Neuronal stem cell (in vitro differentiated cells): ENCODE measurements at regions not wholly inside any gene's neighbourhood (a gene's known extent, or its start where the extent isn't known, plus 50 kb on each side); places are given as distances from the start of the nearest gene placed in this dataset.

ENCODE experiments used
- DNase-seq: peaks from one replicate; pipeline ENCODE4 v3.0.0-alpha.2; 2013; ENCODE audit warnings: low spot score
- H2AFZ ChIP-seq: one replicate; pipeline ENCODE4 v1.6.1; 2013; ENCODE audit warnings: mild to moderate bottlenecking, low read length, inconsistent platforms
- H2AK5ac ChIP-seq: 2 replicates; pipeline ENCODE4 v1.6.1; 2013; ENCODE audit warnings: low read depth, mild to moderate bottlenecking, inconsistent platforms, low read length, moderate library complexity, mixed read lengths
- H2BK120ac ChIP-seq: 2 replicates; pipeline ENCODE4 v1.6.1; 2013; ENCODE audit warnings: low read depth, mild to moderate bottlenecking, inconsistent platforms, low read length, moderate library complexity, mixed read lengths
- H2BK12ac ChIP-seq: one replicate; pipeline ENCODE4 v1.6.1; 2013; ENCODE audit warnings: low read length, inconsistent platforms
- H2BK15ac ChIP-seq: 2 replicates; pipeline ENCODE4 v1.6.1; 2013; ENCODE audit warnings: mild to moderate bottlenecking, low read length, inconsistent platforms, mixed read lengths
- H2BK5ac ChIP-seq: one replicate; pipeline ENCODE4 v1.6.1; 2013; ENCODE audit warnings: inconsistent platforms, mild to moderate bottlenecking, low read length, moderate library complexity
- H3K14ac ChIP-seq: one replicate; pipeline ENCODE4 v1.6.1; 2013; ENCODE audit warnings: low read length, inconsistent platforms
- H3K18ac ChIP-seq: 2 replicates; pipeline ENCODE4 v1.6.1; 2013; ENCODE audit warnings: low read length, inconsistent platforms
- H3K23ac ChIP-seq: 2 replicates; pipeline ENCODE4 v1.6.1; 2013; ENCODE audit warnings: low read depth, mild to moderate bottlenecking, mixed read lengths, low read length, inconsistent platforms; ENCODE audit not compliant: poor library complexity
- H3K27ac ChIP-seq: replicated peaks from 3 replicates; pipeline ENCODE4 v1.5.1; 2013; ENCODE audit warnings: low read length, inconsistent platforms
- H3K27me3 ChIP-seq, 3 experiments: 2 replicates each; pipeline ENCODE4 v1.6.1; 2013; ENCODE audit warnings: low read length in 3 of 3, mild to moderate bottlenecking in 2 of 3, inconsistent platforms in 1 of 3, low read depth in 1 of 3, mixed read lengths in 1 of 3, moderate library complexity in 1 of 3; ENCODE audit not compliant: control insufficient read depth in 3 of 3, insufficient read depth in 3 of 3
- H3K36me3 ChIP-seq, 2 donors: replicated peaks in 1 of 2; 2 replicates each; pipeline ENCODE4 v1.6.1; 2013; ENCODE audit warnings: low read length in 2 of 2; ENCODE audit not compliant: control insufficient read depth in 2 of 2, insufficient read depth in 2 of 2
- H3K4ac ChIP-seq: 2 replicates; pipeline ENCODE4 v1.6.1; 2013; ENCODE audit warnings: inconsistent platforms, mild to moderate bottlenecking, low read length, moderate library complexity
- H3K4me1 ChIP-seq, 2 donors: 1 replicate in 1 of 2; 2 replicates in 1 of 2; pipeline ENCODE4 v1.6.1; 2013; ENCODE audit warnings: low read length in 2 of 2, low read depth in 1 of 2; ENCODE audit not compliant: control insufficient read depth in 2 of 2, insufficient read depth in 1 of 2
- H3K4me2 ChIP-seq: one replicate; pipeline ENCODE4 v1.6.1; 2013; ENCODE audit warnings: mild to moderate bottlenecking, low read length, inconsistent platforms; ENCODE audit not compliant: insufficient read depth, poor library complexity, severe bottlenecking
- H3K4me3 ChIP-seq, 2 donors: 2 replicates each; pipeline ENCODE4 v1.5.1; 2013; ENCODE audit warnings: low read length in 2 of 2, mild to moderate bottlenecking in 2 of 2, inconsistent platforms in 1 of 2, moderate library complexity in 1 of 2
- H3K79me1 ChIP-seq: one replicate; pipeline ENCODE4 v1.6.1; 2013; ENCODE audit warnings: low read depth, mild to moderate bottlenecking, inconsistent platforms, low read length, moderate library complexity
- H3K9ac ChIP-seq: one replicate; pipeline ENCODE4 v1.6.1; 2013; ENCODE audit warnings: mild to moderate bottlenecking, low read depth, low read length, inconsistent platforms; ENCODE audit not compliant: poor library complexity
- H3K9me3 ChIP-seq, 2 donors: replicated peaks in 1 of 2; 2 replicates each; pipeline versions ENCODE3 to v1.6.1; 2013; ENCODE audit warnings: low read length in 2 of 2, mild to moderate bottlenecking in 2 of 2, inconsistent platforms in 1 of 2, low read depth in 1 of 2, mixed read lengths in 1 of 2, moderate library complexity in 1 of 2; ENCODE audit not compliant: control insufficient read depth in 2 of 2, insufficient read depth in 1 of 2
- H4K8ac ChIP-seq: one replicate; pipeline ENCODE4 v1.6.1; 2013; ENCODE audit warnings: low read depth, mild to moderate bottlenecking, inconsistent platforms, low read length, moderate library complexity
- H4K91ac ChIP-seq: one replicate; pipeline ENCODE4 v1.6.1; 2013; ENCODE audit warnings: low read length, low read depth, mild to moderate bottlenecking, inconsistent platforms; ENCODE audit not compliant: poor library complexity
- WGBS, 2 donors: extraction: QIAGEN DNeasy Blood & Tissue Kit; methylation state at CpG; one replicate each; pipeline ENCODE4 v1.1.7; 2013; ENCODE audit warnings: missing lambda C conversion rate in 2 of 2, mixed read lengths in 1 of 2; ENCODE audit not compliant: insufficient read length in 2 of 2, insufficient replicate concordance in 1 of 2; ENCODE audit errors: extremely low coverage in 2 of 2; 5-methylcytosine and 5-hydroxymethylcytosine counted together

GRCh38 chr4:14883166-14883565, 119.1 kb upstream of the CPEB2 start:
- Histone ChIP-seq H2AK5ac (no peak overlapping the region), H2AFZ (no peak overlapping the region)
- WGBS, 2 donors: no CpG with 5 or more reads among the region's 3 CpGs

DNA sequence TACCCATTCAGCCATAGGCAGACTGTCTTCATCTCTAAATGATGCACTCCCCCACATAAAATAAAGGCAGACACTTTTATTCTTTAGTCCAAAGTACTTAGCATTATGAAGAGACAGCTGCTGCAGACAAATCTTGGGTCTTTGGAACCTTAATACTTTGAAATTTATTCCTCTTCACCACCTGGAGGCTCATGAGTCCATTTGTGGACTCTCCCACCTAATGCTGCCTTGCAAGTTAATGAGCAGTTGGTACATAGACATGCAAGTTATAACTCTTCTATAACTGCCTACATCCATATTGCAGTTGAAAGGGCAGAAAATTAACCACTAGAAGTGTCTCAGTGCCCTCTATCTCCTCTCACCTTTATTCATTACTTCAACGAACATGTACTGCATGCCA, 118.6 kb upstream of the CPEB2 start:
- Histone ChIP-seq H2AK5ac (no peak overlapping the region), H3K23ac (no peak overlapping the region), H2BK15ac (no peak overlapping the region), H3K9me3 (no peaks in the 10 kb centered on the region), H4K91ac (no peak overlapping the region), H3K18ac (no peak overlapping the region), H3K9ac (no peak overlapping the region), H2BK120ac (no peak overlapping the region), H4K8ac (no peak overlapping the region), H3K4me2 (no peak overlapping the region), H3K79me1 (no peaks in the 10 kb centered on the region), H3K27ac (no peak overlapping the region), H2AFZ (no peak overlapping the region), H3K4ac (no peak overlapping the region), H3K4me3 (no peak overlapping the region), H3K4me1 (no peaks in the 10 kb centered on the region), H3K27me3 (no peaks in the 10 kb centered on the region), H3K36me3 (no peaks in the 10 kb centered on the region), H3K14ac (no peak overlapping the region), H2BK5ac (no peak overlapping the region), H2BK12ac (no peak overlapping the region)
- DNase-seq: no peak
- WGBS, 2 donors: no CpG with 5 or more reads among the region's 1 CpG

More at GRCh38 chr4:14883166-14883565, 119.1 kb upstream of the CPEB2 start:
- no peaks in the 10 kb centered on the region for H3K79me1 ChIP-seq
- no peak overlapping the region for H3K4me3 ChIP-seq
- no peaks in the 10 kb centered on the region for H3K9me3 ChIP-seq
- no peaks in the 10 kb centered on the region for H3K36me3 ChIP-seq
- no peak overlapping the region for H4K8ac ChIP-seq
- no peak overlapping the region for H3K14ac ChIP-seq
- no peak overlapping the region for H3K18ac ChIP-seq
- H3K4ac ChIP-seq: no peak overlapping the region
- no peak overlapping the region for H2BK5ac ChIP-seq
- H4K91ac ChIP-seq: no peak overlapping the region
- no peak overlapping the region for H2BK12ac ChIP-seq
- H3K4me2 ChIP-seq: no peak overlapping the region
- no peak overlapping the region for H2BK15ac ChIP-seq
- no peak overlapping the region for H3K9ac ChIP-seq
- H3K23ac ChIP-seq: no peak overlapping the region
- H3K27ac ChIP-seq: no peak overlapping the region
- no peaks in the 10 kb centered on the region for H3K27me3 ChIP-seq
- H2BK120ac ChIP-seq: no peak overlapping the region
- H3K4me1 ChIP-seq: no peaks in the 10 kb centered on the region
- no peak for DNase-seq

DNA sequence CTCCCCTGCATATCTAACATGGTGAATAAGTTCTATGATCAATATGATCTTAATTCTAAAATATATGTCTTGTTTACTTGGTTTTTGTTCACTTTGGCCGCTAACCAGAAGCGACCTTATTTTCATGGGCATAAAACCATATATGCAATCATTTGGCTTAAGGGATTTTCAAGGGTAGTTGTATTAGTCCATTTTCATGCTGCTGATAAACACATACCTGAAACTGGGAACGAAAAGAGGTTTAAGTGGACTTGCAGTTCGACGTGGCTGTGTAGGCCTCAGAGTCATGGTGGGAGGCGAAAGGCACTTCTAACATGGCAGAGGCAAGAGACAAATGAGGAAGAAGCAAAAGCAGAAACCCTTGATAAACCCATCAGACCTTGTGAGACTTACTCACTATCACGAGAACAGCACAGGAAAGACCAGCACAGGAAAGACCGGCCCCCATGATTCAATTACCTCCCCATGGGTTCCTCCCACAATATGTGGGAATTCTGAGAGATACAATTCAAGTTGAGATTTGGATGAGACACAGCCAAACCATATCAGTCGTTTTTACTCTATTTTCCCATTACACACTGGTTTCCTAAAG, 114.3 kb upstream of the CPEB2 start:
- H3K4ac ChIP-seq: no peak overlapping the region
- H2BK15ac ChIP-seq: no peak overlapping the region
- no peaks in the 10 kb centered on the region for H3K4me1 ChIP-seq
- no peak overlapping the region for H4K8ac ChIP-seq
- no CpG with 5 or more reads among the region's 9 CpGs for WGBS, 2 donors
- H2AFZ ChIP-seq: no peak overlapping the region
- DNase-seq: no peak
- H3K14ac ChIP-seq: no peak overlapping the region
- H2BK12ac ChIP-seq: no peak overlapping the region
- no peak overlapping the region for H3K23ac ChIP-seq
- no peak overlapping the region for H4K91ac ChIP-seq
- H2BK120ac ChIP-seq: no peak overlapping the region
- no peak overlapping the region for H3K4me3 ChIP-seq
- no peak overlapping the region for H2BK5ac ChIP-seq
- H3K4me2 ChIP-seq: no peak overlapping the region
- no peaks in the 10 kb centered on the region for H3K79me1 ChIP-seq
- H2AK5ac ChIP-seq: no peak overlapping the region
- peaks cover 0 to 2% (median 0%) of the 10 kb centered on the region in 3 experiments for H3K27me3 ChIP-seq
- no peak overlapping the region for H3K18ac ChIP-seq
- no peak overlapping the region for H3K27ac ChIP-seq
- no peak overlapping the region for H3K9ac ChIP-seq
- H3K36me3 ChIP-seq: no peaks in the 10 kb centered on the region
- H3K9me3 ChIP-seq: no peaks in the 10 kb centered on the region

DNA sequence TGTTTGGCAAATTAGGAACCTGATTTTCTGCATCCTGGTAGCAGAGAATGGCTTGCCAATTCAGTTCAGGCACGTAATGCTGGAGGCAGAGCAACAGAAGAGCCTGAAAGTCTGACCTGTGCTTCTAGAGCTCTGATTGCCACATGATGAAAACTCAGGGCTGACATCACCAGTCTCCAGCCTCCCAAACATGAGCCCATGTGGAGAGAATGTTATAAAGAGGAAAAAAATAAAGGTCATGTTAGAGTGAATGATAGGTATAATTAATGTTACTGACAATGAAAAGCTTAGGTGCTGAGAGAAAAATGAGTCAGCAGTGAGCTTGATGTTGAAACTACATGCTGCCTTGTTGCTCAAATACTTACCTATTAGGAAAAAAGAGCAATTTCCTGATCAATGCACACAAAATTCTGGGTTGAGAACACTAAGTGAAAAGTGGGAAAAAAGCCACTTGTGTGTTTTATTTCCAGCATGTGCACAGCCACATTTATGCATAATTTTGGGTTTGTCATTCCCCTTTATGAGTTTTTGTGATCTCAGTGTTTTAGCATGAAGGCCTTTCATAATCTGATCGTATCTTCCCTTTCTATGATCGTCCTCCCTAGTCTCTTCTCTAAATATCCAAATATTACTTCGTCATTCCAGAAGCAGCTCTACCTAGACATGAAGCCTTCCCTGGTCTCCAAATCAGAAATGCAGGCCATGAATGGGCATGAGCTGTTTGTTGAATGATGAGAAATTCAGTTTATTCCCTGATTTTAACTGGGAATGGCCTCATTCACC, 113.3 kb upstream of the CPEB2 start:
- peaks cover 0 to 2% (median 0%) of the 10 kb centered on the region in 3 experiments for H3K27me3 ChIP-seq
- no peak overlapping the region for H3K4me3 ChIP-seq
- no peak overlapping the region for H2AK5ac ChIP-seq
- no peak overlapping the region for H2BK5ac ChIP-seq
- no peak overlapping the region for H2AFZ ChIP-seq
- H2BK120ac ChIP-seq: no peak overlapping the region
- H3K4me1 ChIP-seq: no peaks in the 10 kb centered on the region
- H3K18ac ChIP-seq: no peak overlapping the region
- no peak overlapping the region for H3K9ac ChIP-seq
- H4K8ac ChIP-seq: no peak overlapping the region
- H2BK12ac ChIP-seq: no peak overlapping the region
- no peak overlapping the region for H3K23ac ChIP-seq
- no CpG with 5 or more reads among the region's 4 CpGs for WGBS, 2 donors
- no peak overlapping the region for H2BK15ac ChIP-seq
- no peak overlapping the region for H3K4ac ChIP-seq
- H3K14ac ChIP-seq: no peak overlapping the region
- no peak overlapping the region for H3K4me2 ChIP-seq
- no peaks in the 10 kb centered on the region for H3K36me3 ChIP-seq
- no peak overlapping the region for H3K27ac ChIP-seq
- H4K91ac ChIP-seq: no peak overlapping the region
- DNase-seq: no peak
- no peaks in the 10 kb centered on the region for H3K79me1 ChIP-seq
- no peaks in the 10 kb centered on the region for H3K9me3 ChIP-seq
